ENCODE measurements at regions not wholly inside any gene's neighbourhood (a gene's known extent, or its start where the extent isn't known, plus 50 kb on each side); places are given as distances from the start of the nearest gene placed in this dataset.

GRCh38 chr13:97561182-97561581, 127.2 kb downstream of the RAP2A start:
- Histone ChIP-seq H3K4me1 (no peaks in the 10 kb centered on the region), H3K4me3 (no peak overlapping the region), H3K27ac (no peak overlapping the region), H3K9me3 (no peaks in the 10 kb centered on the region), H3K4me2 (no peak overlapping the region)
- DNase-seq (ENCODE audit: low read depth in 1 of 2, low spot score in 1 of 2) (no peak), FAIRE-seq (no peak), ATAC-seq (no peak)
- POLR2A ChIA-PET = no interaction called here
- CTCF ChIA-PET = no interaction called here
- TF ChIP-seq ELK1 (IDR thresholded peaks at IDR 0.05; ENCODE audit: low read depth, low read length) (no peak), JUNB (IDR thresholded peaks at IDR 0.05) (no peak), MYC (IDR thresholded peaks at IDR 0.05; ENCODE audit: borderline replicate concordance, low read length) (no peak), CBX8 (IDR thresholded peaks at IDR 0.05) (no peak), CHD2 (IDR thresholded peaks at IDR 0.05; ENCODE audit: low read length, partially characterized antibody) (no peak), HOXB5 (CRISPR knock-in tag; IDR thresholded peaks at IDR 0.05) (no peak), RAD21 (conservative IDR thresholded peaks at IDR 0.05 in 1 of 2, IDR thresholded peaks at IDR 0.05 in 1 of 2) (no peak), FOXS1 (CRISPR knock-in tag; IDR thresholded peaks at IDR 0.05) (no peak), RNF2 (IDR thresholded peaks at IDR 0.05; ENCODE audit: borderline replicate concordance, low read depth) (no peak), ATOH8 (CRISPR knock-in tag; IDR thresholded peaks at IDR 0.05; ENCODE audit: low read depth) (no peak), HMGXB4 (CRISPR knock-in tag; IDR thresholded peaks at IDR 0.05; ENCODE audit: borderline replicate concordance) (no peak), NPAS2 (CRISPR knock-in tag; IDR thresholded peaks at IDR 0.05; ENCODE audit: borderline replicate concordance) (no peak), MAZ (IDR thresholded peaks at IDR 0.05; ENCODE audit: borderline replicate concordance, low read depth, low read length) (no peak), HEYL (CRISPR knock-in tag; IDR thresholded peaks at IDR 0.05) (no peak), RARB (CRISPR knock-in tag; IDR thresholded peaks at IDR 0.05) (no peak), CTCF (IDR thresholded peaks at IDR 0.05) (no peak)
- WGBS (ENCODE audit: missing lambda C conversion rate) = 5% methylated on average over 1 of the region's 1 CpG

- 32% methylated on average over 1 of the region's 1 CpG for WGBS (ENCODE audit: missing lambda C conversion rate)
- ChIA-PET POLR2A (no interaction called here), CTCF (no interaction called here)
- H3K9me3 ChIP-seq = no peaks in the 10 kb centered on the region
- ATAC-seq (no peak), DNase-seq (ENCODE audit: low read depth in 1 of 2, low spot score in 1 of 2) (no peak), FAIRE-seq (no peak)
- no peaks in the 10 kb centered on the region for H3K4me1 ChIP-seq
- no peak overlapping the region for H3K27ac ChIP-seq
- no peak overlapping the region for H3K4me2 ChIP-seq
- TF ChIP-seq USF2 (IDR thresholded peaks at IDR 0.05) = no peak
- TF ChIP-seq HOXB5 (CRISPR knock-in tag; IDR thresholded peaks at IDR 0.05) = no peak
- TF ChIP-seq GATA3 (IDR thresholded peaks at IDR 0.05; ENCODE audit: borderline replicate concordance) = no peak
- no peak for TF ChIP-seq NPAS2 (CRISPR knock-in tag; IDR thresholded peaks at IDR 0.05; ENCODE audit: borderline replicate concordance)
- no peak overlapping the region for H3K4me3 ChIP-seq
These were observed 129.0 kb downstream of the RAP2A start for GRCh38 chr13:97562962-97563361.

Data from A549 (cell line).